K562 (cell line): ENCODE measurements at regions not wholly inside any gene's neighbourhood (a gene's known extent, or its start where the extent isn't known, plus 50 kb on each side); places are given as distances from the start of the nearest gene placed in this dataset.

Experiments used
- ARHGAP35 ChIP-seq: fragments of 450-650 bp; IDR thresholded peaks from 2 replicates; pipeline ENCODE4 v1.6.1; 2018; ENCODE audit not compliant: partially characterized antibody
- ARNT ChIP-seq, 2 experiments: fragments of 450-650 bp; IDR thresholded peaks; 2 replicates each; pipeline ENCODE4 v1.6.1; 2016; ENCODE audit warnings: mild to moderate bottlenecking in 1 of 2
- CHD1 ChIP-seq: fragments of 200-600 bp; sonication (generic); IDR thresholded peaks from one replicate; pipeline ENCODE4 v1.6.1; 2012; ENCODE audit warnings: mild to moderate bottlenecking, moderate library complexity, low read length, inconsistent platforms
- DPF2 ChIP-seq: fragments of 450-650 bp; IDR thresholded peaks from 2 replicates; pipeline ENCODE4 v1.6.1; 2016
- FOXP4 ChIP-seq: sonication (generic); formaldehyde crosslinking; IDR thresholded peaks from 2 replicates; pipeline ENCODE4 v1.8.0; 2022; ENCODE audit warnings: mild to moderate bottlenecking, missing genetic modification reagents, borderline replicate concordance
- GABPB2 ChIP-seq: fragments of 250-450 bp; sonication (Bioruptor Pico); conservative IDR thresholded peaks from 2 replicates; pipeline ENCODE4 v1.5.1; 2021; ENCODE audit warnings: mild to moderate bottlenecking
- HNRNPLL ChIP-seq: fragments of 200-400 bp; formaldehyde crosslinking; IDR thresholded peaks from 2 replicates; pipeline ENCODE4 v1.6.1; 2017; ENCODE audit warnings: low read length, low read depth, mild to moderate bottlenecking; ENCODE audit not compliant: poor library complexity, severe bottlenecking
- IFI16 ChIP-seq: fragments of 250-450 bp; sonication (Bioruptor Pico); IDR thresholded peaks from 2 replicates; pipeline ENCODE4 v2.1.2; 2022; ENCODE audit warnings: mild to moderate bottlenecking, inconsistent platforms
- MECOM ChIP-seq: fragments of 250-450 bp; sonication (Bioruptor Pico); IDR thresholded peaks from 2 replicates; pipeline ENCODE4 v1.8.0; 2022; ENCODE audit warnings: inconsistent platforms
- MYBL2 ChIP-seq, 2 experiments: fragments of 450-650 bp in 1 of 2; sonication (generic) in 1 of 2; formaldehyde crosslinking in 1 of 2; IDR thresholded peaks; 2 replicates each; pipeline versions ENCODE4 v1.6.1 to v1.8.1; 2017 to 2022; ENCODE audit warnings: borderline replicate concordance in 1 of 2, inconsistent platforms in 1 of 2, low read depth in 1 of 2, mild to moderate bottlenecking in 1 of 2, missing genetic modification reagents in 1 of 2, moderate library complexity in 1 of 2
- NR4A1 ChIP-seq, 2 experiments: fragments of 250-450 bp in 1 of 2; fragments of 450-650 bp in 1 of 2; sonication (Bioruptor Pico) in 1 of 2; IDR thresholded peaks; 2 replicates each; pipeline versions ENCODE4 v1.4.0 to v1.6.1; 2016 to 2020; ENCODE audit warnings: mild to moderate bottlenecking in 2 of 2, missing compliant biosample characterization in 1 of 2, missing genetic modification characterization in 1 of 2, moderate library complexity in 1 of 2
- RAD21 ChIP-seq, 2 experiments: fragments of 250-450 bp in 1 of 2; fragments of 450-650 bp in 1 of 2; sonication (Bioruptor Pico) in 1 of 2; formaldehyde crosslinking in 1 of 2; IDR thresholded peaks in 1 of 2; conservative IDR thresholded peaks in 1 of 2; 2 replicates each; pipeline versions ENCODE4 v1.4.0 to v1.8.0; 2020 to 2022; ENCODE audit warnings: mild to moderate bottlenecking in 2 of 2, moderate library complexity in 1 of 2
- STAT6 ChIP-seq: sonication (generic); formaldehyde crosslinking; IDR thresholded peaks from 2 replicates; pipeline ENCODE4 v1.8.1; 2023; ENCODE audit warnings: mild to moderate bottlenecking, missing genetic modification reagents
- WHSC1 ChIP-seq: IDR thresholded peaks from one replicate; pipeline ENCODE4 v1.6.1; 2012; ENCODE audit warnings: low read length, control low read depth, inconsistent platforms
- ZHX1 ChIP-seq: fragments of 150-350 bp; conservative IDR thresholded peaks from 2 replicates; pipeline ENCODE4 v1.6.1; 2014; ENCODE audit warnings: low read length
- ZNF143 ChIP-seq: sonication (generic); formaldehyde crosslinking; IDR thresholded peaks from 2 replicates; pipeline ENCODE4 v1.9.0; 2022; ENCODE audit warnings: mild to moderate bottlenecking, missing genetic modification reagents
- ZNF263 ChIP-seq: sonication (generic); formaldehyde crosslinking; IDR thresholded peaks from 2 replicates; pipeline ENCODE4 v1.8.0; 2022; ENCODE audit warnings: mild to moderate bottlenecking, missing genetic modification reagents, borderline replicate concordance
- ZNF696 ChIP-seq: fragments of 250-450 bp; sonication (Bioruptor Pico); conservative IDR thresholded peaks from 2 replicates; pipeline ENCODE4 v1.4.0; 2020; ENCODE audit warnings: mild to moderate bottlenecking, moderate library complexity
- ZNF76 ChIP-seq: fragments of 250-450 bp; sonication (Bioruptor Pico); IDR thresholded peaks from 2 replicates; pipeline ENCODE4 v1.4.0; 2020; ENCODE audit warnings: mild to moderate bottlenecking, moderate library complexity, borderline replicate concordance

DNA sequence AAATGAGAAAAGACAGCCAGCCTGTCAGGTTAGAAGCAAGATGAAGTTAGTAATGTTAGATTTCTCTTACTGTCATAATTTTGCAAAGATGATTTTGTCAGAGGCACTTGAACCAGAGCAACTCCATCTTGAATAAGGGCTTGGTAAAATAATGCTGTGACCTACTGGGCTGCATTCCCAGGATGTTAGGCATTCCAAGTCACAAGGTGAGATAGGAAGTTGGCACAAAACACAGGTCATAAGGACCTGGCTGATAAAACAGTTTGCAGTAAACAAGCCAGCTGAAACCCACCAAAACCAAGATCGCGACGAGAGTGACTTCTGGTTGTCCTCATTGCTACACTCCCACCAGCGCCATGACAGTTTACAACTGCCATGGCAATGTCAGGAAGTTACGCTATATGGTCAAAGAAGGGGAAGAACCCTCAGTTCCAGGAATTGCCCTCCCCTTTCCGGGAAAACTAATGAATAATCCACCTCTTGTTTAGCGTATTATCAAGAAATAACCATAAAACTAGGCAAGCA, 1313.5 kb upstream of the TMEM132C start (continued):
- TF ChIP-seq ARHGAP35 = no peak
- no peak for TF ChIP-seq DPF2
- TF ChIP-seq NR4A1 (CRISPR knock-in tag; IDR thresholded peaks at IDR 0.05) = no peak
- TF ChIP-seq NR4A1 (tag; IDR thresholded peaks at IDR 0.05) = peak; percentile 94
- peak; percentile 94; the same call in 1 of the 2 replicates for TF ChIP-seq ZNF76
- no peak for TF ChIP-seq GABPB2 (CRISPR knock-in tag)
- TF ChIP-seq CHD1 = no peak
- TF ChIP-seq ZNF143 (CRISPR knock-in tag) = no peak
- no peak for TF ChIP-seq ZNF263 (CRISPR knock-in tag)
- no peak for TF ChIP-seq FOXP4 (CRISPR knock-in tag)
- TF ChIP-seq RAD21 (CRISPR knock-in tag; conservative IDR thresholded peaks at IDR 0.05 in 1 of 2, IDR thresholded peaks at IDR 0.05 in 1 of 2) = no peak
- no peak for TF ChIP-seq MYBL2 (IDR thresholded peaks at IDR 0.05; ENCODE audit: low read depth)
- no peak for TF ChIP-seq MYBL2 (CRISPR knock-in tag; IDR thresholded peaks at IDR 0.05; ENCODE audit: borderline replicate concordance)
- TF ChIP-seq ARNT (IDR thresholded peaks at IDR 0.05) = no peak
- TF ChIP-seq STAT6 = no peak
- TF ChIP-seq WHSC1 = no peak
- TF ChIP-seq ZHX1 = no peak
- TF ChIP-seq ZNF696 (CRISPR knock-in tag) = no peak
- peak; percentile 92 for TF ChIP-seq MECOM (CRISPR knock-in tag)
- no peak for TF ChIP-seq IFI16 (CRISPR knock-in tag)
- TF ChIP-seq HNRNPLL = no peak
